WTC11 (cell line): ENCODE measurements at regions not wholly inside any gene's neighbourhood (a gene's known extent, or its start where the extent isn't known, plus 50 kb on each side); places are given as distances from the start of the nearest gene placed in this dataset.

Source experiments
- ARID4B ChIP-seq: sonication (generic); formaldehyde crosslinking; IDR thresholded peaks from 2 replicates; pipeline ENCODE4 v1.8.0; 2023; ENCODE audit warnings: missing genetic modification reagents, mild to moderate bottlenecking, borderline replicate concordance
- CTCF ChIP-seq: fragments of 200-600 bp; IDR thresholded peaks from 2 replicates; pipeline ENCODE4 v1.8.0; 2022; ENCODE audit warnings: antibody characterized with exemption
- ELF4 ChIP-seq: sonication (generic); formaldehyde crosslinking; IDR thresholded peaks from 2 replicates; pipeline ENCODE4 v1.8.1; 2022; ENCODE audit warnings: low read depth, mild to moderate bottlenecking, moderate library complexity, missing genetic modification reagents
- GRHL2 ChIP-seq: fragments of 250-450 bp; sonication (Bioruptor Pico); IDR thresholded peaks from 2 replicates; pipeline ENCODE4 v1.8.0; 2022; ENCODE audit warnings: mild to moderate bottlenecking, moderate library complexity; ENCODE audit not compliant: insufficient replicate concordance, severe bottlenecking
- ZNF138 ChIP-seq: sonication (generic); formaldehyde crosslinking; conservative IDR thresholded peaks from 2 replicates; pipeline ENCODE4 v1.8.1; 2022; ENCODE audit warnings: mild to moderate bottlenecking, moderate library complexity, missing genetic modification reagents

DNA sequence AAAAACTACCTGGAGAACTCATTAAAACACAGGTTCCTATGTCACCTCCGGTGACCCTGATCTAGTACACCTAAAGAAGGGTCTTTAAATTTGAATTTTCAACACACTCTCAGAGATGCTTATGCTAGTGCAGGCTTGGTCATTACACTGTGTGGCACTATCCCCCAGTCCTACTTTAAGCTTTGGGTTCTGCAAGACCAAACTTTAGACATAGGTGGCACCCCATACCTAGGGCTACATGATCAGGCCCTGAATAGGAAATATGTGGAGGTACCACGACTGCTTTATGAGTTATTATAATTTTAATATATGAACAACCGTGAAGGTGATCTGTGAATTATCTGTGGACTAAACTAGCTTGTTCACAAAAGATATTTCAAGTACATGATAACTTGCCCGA, 201.3 kb upstream of the OR13F1 start:
- TF ChIP-seq ZNF138 (no peak), CTCF (no peak), ELF4 (CRISPR knock-in tag) (no peak), ARID4B (no peak), GRHL2 (CRISPR knock-in tag) (no peak)
